ENCODE measurements at regions not wholly inside any gene's neighbourhood (a gene's known extent, or its start where the extent isn't known, plus 50 kb on each side); places are given as distances from the start of the nearest gene placed in this dataset.

DNA sequence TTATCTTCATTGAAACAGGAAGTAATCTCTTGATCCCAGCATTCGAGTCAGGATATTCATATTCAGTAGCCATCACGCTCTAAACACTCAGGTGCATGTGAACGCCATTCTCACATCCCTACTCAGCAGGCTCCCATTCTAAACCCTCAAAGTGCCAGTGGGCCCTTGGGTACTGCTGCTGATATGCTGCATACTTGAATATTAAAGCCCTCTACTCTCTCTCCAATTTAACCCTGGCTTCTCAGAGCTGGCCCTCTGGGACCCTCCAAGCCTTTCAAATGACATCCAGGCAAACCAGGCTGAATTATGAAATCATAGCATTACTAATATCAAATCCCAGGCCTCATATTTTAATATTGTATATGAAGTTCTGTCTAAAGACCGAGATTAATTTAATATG is 468.2 kb downstream of the NUF2 start:
- no peak overlapping the region for H3K4me2 ChIP-seq (ENCODE audit: control insufficient read depth, insufficient read depth)
- ATAC-seq (no peak), DNase-seq (ENCODE audit: low read depth, low spot score) (no peak), FAIRE-seq (no peak)
- H3K79me2 ChIP-seq (ENCODE audit: control insufficient read depth, insufficient read depth, low read length), result no peaks in the 10 kb centered on the region
- BruUV-seq (replicated peaks), result no TSS peak
- no peaks in the 10 kb centered on the region for H3K36me3 ChIP-seq (ENCODE audit: control insufficient read depth in 2 of 2, insufficient read depth in 2 of 2, low read length in 1 of 2)
- H3K27me3 ChIP-seq (replicated peaks in 1 of 2; ENCODE audit: control insufficient read depth in 2 of 2, insufficient read depth in 2 of 2, low read length in 1 of 2), result no peaks in the 10 kb centered on the region
- no peaks in the 10 kb centered on the region for H4K20me1 ChIP-seq (ENCODE audit: control insufficient read depth, insufficient read depth)
- H3K4me3 ChIP-seq, result no peak overlapping the region
- H3K27ac ChIP-seq (ENCODE audit: control insufficient read depth, insufficient read depth), result no peak overlapping the region
- intact Hi-C loops (cut with micrococcal nuclease; ENCODE audit: unreplicated experiment) (no loop called here), in situ Hi-C loops (cut with MboI) (no loop called here)
- no peaks in the 10 kb centered on the region for H3K9me3 ChIP-seq (replicated peaks; ENCODE audit: control insufficient read depth, insufficient read depth, low read length)
- no peak for TF ChIP-seq MEF2A (IDR thresholded peaks at IDR 0.05; ENCODE audit: insufficient read depth, low read depth, low read length)
- TF ChIP-seq SUPT20H (IDR thresholded peaks at IDR 0.05; ENCODE audit: borderline replicate concordance, control insufficient read depth, low read depth, low read length), result no peak
- TF ChIP-seq POLR2AphosphoS2 (IDR thresholded peaks at IDR 0.05; ENCODE audit: low read depth, low read length), result no peak
- TF ChIP-seq MTA3 (IDR thresholded peaks at IDR 0.05; ENCODE audit: borderline replicate concordance, low read length), result no peak
- TF ChIP-seq NFYB (IDR thresholded peaks at IDR 0.05; ENCODE audit: insufficient read depth, low read depth, low read length), result no peak
- no peak for TF ChIP-seq KLF5 (IDR thresholded peaks at IDR 0.05; ENCODE audit: partially characterized antibody)
- TF ChIP-seq HDAC2 (IDR thresholded peaks at IDR 0.05), result no peak
- TF ChIP-seq ATF7 (IDR thresholded peaks at IDR 0.05; ENCODE audit: low read depth), result no peak
- no peak for TF ChIP-seq FOXK2 (IDR thresholded peaks at IDR 0.05)
- no peak for TF ChIP-seq POU2F2 (IDR thresholded peaks at IDR 0.05; ENCODE audit: borderline replicate concordance, low read depth, low read length)
- no peak for TF ChIP-seq HCFC1 (IDR thresholded peaks at IDR 0.05; ENCODE audit: low read length)
- TF ChIP-seq NFIC (IDR thresholded peaks at IDR 0.05; ENCODE audit: low read depth, low read length), result no peak
- TF ChIP-seq DPF2 (IDR thresholded peaks at IDR 0.05), result no peak
- TF ChIP-seq MTA2 (IDR thresholded peaks at IDR 0.05; ENCODE audit: low read depth), result no peak
- no peak for TF ChIP-seq BMI1 (IDR thresholded peaks at IDR 0.05; ENCODE audit: borderline replicate concordance)
- TF ChIP-seq YY1 (IDR thresholded peaks at IDR 0.05; ENCODE audit: low read depth, low read length), result no peak
- ChIA-PET POLR2A (no interaction called here), SMC1A (ENCODE audit: uncharacterized antibody, unreplicated experiment) (no interaction called here), RAD21 (ENCODE audit: unreplicated experiment) (no interaction called here), CTCF (no interaction called here)
- WGBS (ENCODE audit: insufficient coverage, insufficient replicate concordance, low lambda C conversion rate, missing lambda C conversion rate), result 4% methylated on average over 4 of the region's 4 CpGs
- H2AFZ ChIP-seq (ENCODE audit: control insufficient read depth, low read depth, low read length), result no peak overlapping the region
- no peak overlapping the region for H3K9ac ChIP-seq (ENCODE audit: control insufficient read depth, insufficient read depth, low read length)
- no peaks in the 10 kb centered on the region for H3K4me1 ChIP-seq (ENCODE audit: control insufficient read depth, insufficient read depth, low read length)
